Prostate gland (tissue), 2 donors: ENCODE measurements at regions not wholly inside any gene's neighbourhood (a gene's known extent, or its start where the extent isn't known, plus 50 kb on each side); places are given as distances from the start of the nearest gene placed in this dataset.

Experiments
- CTCF ChIP-seq, 4 experiments: fragments of 200-600 bp in 2 of 4; fragments of 450-650 bp in 2 of 4; sonication (generic) in 2 of 4; IDR thresholded peaks; 1 replicate in 3 of 4; 2 replicates in 1 of 4; pipeline ENCODE4 v1.5.1; 2016 to 2019; ENCODE audit warnings: antibody characterized with exemption in 4 of 4, mild to moderate bottlenecking in 2 of 4, moderate library complexity in 2 of 4
- POLR2A ChIP-seq: fragments of 450-650 bp; IDR thresholded peaks from one replicate; pipeline ENCODE4 v1.6.1; 2016; ENCODE audit warnings: antibody characterized with exemption, mild to moderate bottlenecking
- POLR2AphosphoS5 ChIP-seq: sonication (generic); formaldehyde crosslinking; IDR thresholded peaks from one replicate; pipeline ENCODE4 v1.6.1; 2017; ENCODE audit warnings: antibody characterized with exemption

- TF ChIP-seq CTCF (IDR thresholded peaks at IDR 0.05): no peak
- no peak for TF ChIP-seq POLR2A
- TF ChIP-seq POLR2AphosphoS5: no peak
Observed at GRCh38 chr10:85459906-85460305, 906.7 kb downstream of the GRID1 start.
